Osteoblast (primary cell): ENCODE measurements at regions not wholly inside any gene's neighbourhood (a gene's known extent, or its start where the extent isn't known, plus 50 kb on each side); places are given as distances from the start of the nearest gene placed in this dataset. TPM values are rescaled to one million over a fixed set of nuclear protein-coding genes. Genes with fewer than 3 reads are reported as not detected.

Experiments used
- DNase-seq: peaks from one replicate; pipeline ENCODE4 v3.0.0; 2011; ENCODE audit warnings: low spot score, mixed read lengths; ENCODE audit not compliant: insufficient read length; ENCODE audit errors: missing footprints
- H2AFZ ChIP-seq: 2 replicates; pipeline ENCODE4 v1.6.0; 2011; ENCODE audit warnings: mild to moderate bottlenecking, low read length
- H3K27ac ChIP-seq: 2 replicates; pipeline ENCODE4 v1.5.1; 2011; ENCODE audit warnings: mild to moderate bottlenecking, low read depth, low read length, moderate library complexity
- H3K27me3 ChIP-seq: 2 replicates; pipeline ENCODE4 v1.6.0; 2012; ENCODE audit warnings: mild to moderate bottlenecking, control low read depth, inconsistent platforms, low read length, moderate library complexity; ENCODE audit not compliant: insufficient read depth
- H3K36me3 ChIP-seq: 2 replicates; pipeline ENCODE4 v1.5.1; 2011; ENCODE audit warnings: mild to moderate bottlenecking, low read length, control low read depth, moderate library complexity; ENCODE audit not compliant: insufficient read depth
- H3K4me1 ChIP-seq: 2 replicates; pipeline ENCODE4 v1.5.1; 2011; ENCODE audit warnings: mild to moderate bottlenecking, low read length, control low read depth, moderate library complexity; ENCODE audit not compliant: insufficient read depth
- H3K4me2 ChIP-seq: 2 replicates; pipeline ENCODE4 v1.6.0; 2011; ENCODE audit warnings: mild to moderate bottlenecking, low read length; ENCODE audit not compliant: insufficient read depth
- H3K4me3 ChIP-seq: fragments of 200-600 bp; sonication (generic); 3 replicates; pipeline ENCODE4 v1.5.1; 2012; ENCODE audit warnings: mild to moderate bottlenecking, low read length, inconsistent platforms; ENCODE audit not compliant: insufficient read depth
- H3K79me2 ChIP-seq: 2 replicates; pipeline ENCODE4 v1.6.0; 2012; ENCODE audit warnings: mild to moderate bottlenecking, low read length, control low read depth, inconsistent platforms; ENCODE audit not compliant: insufficient read depth
- H3K9me3 ChIP-seq: 2 replicates; pipeline ENCODE4 v1.5.1; 2011; ENCODE audit warnings: low read depth, low read length, control low read depth
- H4K20me1 ChIP-seq: 2 replicates; pipeline ENCODE4 v1.6.0; 2012; ENCODE audit warnings: mild to moderate bottlenecking, low read length, control low read depth; ENCODE audit not compliant: insufficient read depth
- CTCF ChIP-seq: IDR thresholded peaks from 2 replicates; pipeline ENCODE4 v1.5.1; 2011; ENCODE audit warnings: mild to moderate bottlenecking, low read depth, low read length, moderate library complexity; ENCODE audit errors: extremely low read depth
- small RNA-seq: library from RNA; depleted of rRNA; stranded (forward); fragments of <200 nt; gene quantifications from one replicate; pipeline ENCODE3, GENCODE V24; 2012

- no peak for TF ChIP-seq CTCF
- Histone ChIP-seq H3K4me2 (no peak overlapping the region), H3K79me2 (no peaks in the 10 kb centered on the region), H3K4me1 (peaks cover 5% of the 10 kb centered on the region), H3K36me3 (no peaks in the 10 kb centered on the region), H3K4me3 (no peak overlapping the region), H3K27ac (no peak overlapping the region), H3K27me3 (no peaks in the 10 kb centered on the region), H3K9me3 (no peaks in the 10 kb centered on the region), H4K20me1 (no peaks in the 10 kb centered on the region), H2AFZ (no peak overlapping the region)
- DNase-seq: no peak
Measured at GRCh38 chr12:76135456-76135855, 51.0 kb upstream of the NAP1L1 start.

Small RNA genes in the stretch of these regions (small RNA-seq; reads per million reads assigned to genes)
- gene RNU6-1271P: not detected
